Fibroblast of villous mesenchyme (primary cell): ENCODE measurements at regions not wholly inside any gene's neighbourhood (a gene's known extent, or its start where the extent isn't known, plus 50 kb on each side); places are given as distances from the start of the nearest gene placed in this dataset.

Source experiments
- DNase-seq: peaks from one replicate; pipeline ENCODE4 v3.0.0-alpha.2; 2010; ENCODE audit warnings: low read depth
- H3K4me3 ChIP-seq: 2 replicates; pipeline ENCODE4 v1.5.1; 2011; ENCODE audit warnings: low read depth, mild to moderate bottlenecking, low read length
- TF ChIP-seq, protein P1 (sequence below): IDR thresholded peaks from 2 replicates; pipeline ENCODE4 v1.5.1; 2012; ENCODE audit warnings: low read depth, mild to moderate bottlenecking, low read length; ENCODE audit not compliant: insufficient read depth

DNA sequence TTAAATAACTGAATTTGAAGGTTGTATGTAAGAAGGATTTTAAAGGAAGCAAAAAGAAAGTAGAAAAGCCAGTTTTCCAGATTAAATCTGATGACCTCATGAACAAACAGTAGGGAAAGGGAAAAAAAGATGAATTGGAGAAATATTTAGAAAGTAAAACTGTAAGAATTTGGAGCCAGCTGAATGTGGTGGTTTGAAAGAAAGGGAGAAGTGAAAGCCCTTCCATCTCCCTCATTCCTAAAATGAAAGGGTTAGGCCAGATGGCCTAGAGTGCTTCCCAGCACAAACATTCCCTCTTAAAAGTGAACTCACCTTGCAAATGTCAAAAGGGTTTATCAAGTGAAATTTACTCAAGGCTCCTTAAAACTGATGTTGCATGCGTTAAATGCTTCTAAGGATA lies 139.3 kb upstream of the COL21A1 start:
- no peak for DNase-seq
- no peak overlapping the region for H3K4me3 ChIP-seq
- TF ChIP-seq, protein P1, sequence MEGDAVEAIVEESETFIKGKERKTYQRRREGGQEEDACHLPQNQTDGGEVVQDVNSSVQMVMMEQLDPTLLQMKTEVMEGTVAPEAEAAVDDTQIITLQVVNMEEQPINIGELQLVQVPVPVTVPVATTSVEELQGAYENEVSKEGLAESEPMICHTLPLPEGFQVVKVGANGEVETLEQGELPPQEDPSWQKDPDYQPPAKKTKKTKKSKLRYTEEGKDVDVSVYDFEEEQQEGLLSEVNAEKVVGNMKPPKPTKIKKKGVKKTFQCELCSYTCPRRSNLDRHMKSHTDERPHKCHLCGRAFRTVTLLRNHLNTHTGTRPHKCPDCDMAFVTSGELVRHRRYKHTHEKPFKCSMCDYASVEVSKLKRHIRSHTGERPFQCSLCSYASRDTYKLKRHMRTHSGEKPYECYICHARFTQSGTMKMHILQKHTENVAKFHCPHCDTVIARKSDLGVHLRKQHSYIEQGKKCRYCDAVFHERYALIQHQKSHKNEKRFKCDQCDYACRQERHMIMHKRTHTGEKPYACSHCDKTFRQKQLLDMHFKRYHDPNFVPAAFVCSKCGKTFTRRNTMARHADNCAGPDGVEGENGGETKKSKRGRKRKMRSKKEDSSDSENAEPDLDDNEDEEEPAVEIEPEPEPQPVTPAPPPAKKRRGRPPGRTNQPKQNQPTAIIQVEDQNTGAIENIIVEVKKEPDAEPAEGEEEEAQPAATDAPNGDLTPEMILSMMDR, result no peak

DNA sequence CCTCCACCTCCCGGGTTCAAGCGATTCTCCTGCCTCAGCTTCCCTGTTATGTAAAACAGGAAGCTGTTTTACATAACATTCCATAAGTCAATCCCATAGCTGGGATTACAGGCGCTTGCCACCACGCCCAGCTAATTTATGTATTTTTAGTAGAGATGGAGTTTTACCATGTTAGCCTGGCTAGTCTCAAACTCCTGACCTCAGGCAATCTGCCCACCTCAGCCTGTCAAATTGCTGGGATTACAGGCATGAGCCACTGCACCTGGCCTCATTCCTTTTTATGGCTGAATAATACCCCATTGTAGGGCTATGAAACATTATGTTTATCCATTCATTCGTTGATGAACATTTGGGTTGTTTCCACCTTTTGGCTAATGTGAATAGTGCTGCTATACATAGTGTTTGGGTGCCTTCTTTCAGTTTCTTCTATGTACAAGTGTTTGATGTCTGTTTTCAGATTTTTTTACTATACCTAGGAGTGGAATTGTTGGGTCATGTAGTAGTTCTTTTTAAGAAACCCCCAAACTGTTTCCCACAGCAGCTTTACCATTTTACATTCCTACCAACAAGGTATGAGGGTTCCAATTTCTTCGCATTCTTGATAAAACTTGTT lies 138.7 kb upstream of the COL21A1 start:
- no peak overlapping the region for H3K4me3 ChIP-seq
- DNase-seq, result no peak
- TF ChIP-seq, protein P1, result no peak

DNA sequence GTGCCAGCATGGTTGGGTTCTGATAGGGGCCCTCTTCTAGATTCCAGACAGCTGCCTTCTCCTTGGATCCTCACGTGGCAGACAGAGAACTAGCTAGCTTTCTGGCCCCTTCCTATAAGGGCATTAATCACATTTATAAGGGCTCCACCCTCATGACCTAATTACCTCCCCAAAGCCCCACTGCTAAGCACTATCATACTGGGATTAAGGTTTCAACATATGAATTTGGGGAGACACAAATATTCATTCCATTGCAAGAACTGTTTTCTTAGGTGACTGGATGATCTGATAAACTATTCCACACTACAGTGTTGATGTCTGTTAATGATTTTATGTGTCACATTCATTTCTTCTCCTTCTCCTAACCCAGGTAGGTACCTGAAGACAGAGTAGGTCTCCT lies 135.8 kb upstream of the COL21A1 start:
- no peak overlapping the region for H3K4me3 ChIP-seq
- no peak for DNase-seq
- TF ChIP-seq, protein P1, result no peak

DNA sequence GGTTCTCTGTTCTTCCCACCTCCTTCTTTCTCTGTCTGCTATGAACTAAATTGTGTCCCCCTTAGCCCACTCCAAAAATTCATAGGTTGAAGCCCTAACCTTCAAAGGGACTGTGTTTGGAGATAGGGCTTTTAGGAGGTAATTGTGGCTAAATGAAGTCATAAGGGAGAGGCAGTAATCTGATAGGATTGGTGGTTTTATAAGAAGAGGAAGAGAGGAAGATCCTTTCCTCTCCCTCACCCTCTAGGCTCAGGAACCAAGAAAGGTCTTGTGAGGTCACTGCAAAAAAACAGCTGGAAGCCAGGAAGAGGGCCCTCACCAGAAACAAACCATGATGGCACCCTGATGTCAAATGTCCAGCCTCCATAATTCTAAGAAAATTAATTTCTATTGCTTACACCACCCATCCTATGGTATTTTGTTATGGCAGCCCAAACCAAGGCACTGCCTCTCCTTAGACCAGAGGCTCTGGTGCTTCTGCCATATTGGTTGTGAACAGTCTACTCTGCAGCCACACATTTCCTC lies 135.1 kb upstream of the COL21A1 start:
- TF ChIP-seq, protein P1, result no peak
- H3K4me3 ChIP-seq, result no peak overlapping the region
- no peak for DNase-seq

DNA sequence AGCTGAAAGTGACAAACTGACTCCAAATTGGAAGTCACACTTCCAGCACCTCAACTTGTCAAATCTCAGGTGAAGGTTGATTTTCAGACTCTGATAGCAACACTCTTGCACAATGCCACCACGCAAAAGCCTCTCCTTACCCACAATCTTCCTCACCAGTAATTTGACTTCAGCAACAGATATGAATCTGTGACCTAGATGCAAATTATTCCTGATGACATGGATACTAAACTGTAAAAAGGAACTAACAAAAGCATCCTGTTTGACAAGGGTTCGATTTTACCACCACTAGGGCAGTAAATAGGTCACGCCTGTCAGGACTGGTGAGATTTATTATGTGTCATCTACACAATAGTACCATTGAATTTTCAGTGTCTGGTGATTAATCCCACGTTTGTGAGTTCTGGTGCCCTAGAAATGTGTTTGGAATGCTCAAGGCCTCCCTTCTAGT lies 134.4 kb upstream of the COL21A1 start:
- TF ChIP-seq, protein P1, result no peak
- no peak overlapping the region for H3K4me3 ChIP-seq
- DNase-seq, result no peak

DNA sequence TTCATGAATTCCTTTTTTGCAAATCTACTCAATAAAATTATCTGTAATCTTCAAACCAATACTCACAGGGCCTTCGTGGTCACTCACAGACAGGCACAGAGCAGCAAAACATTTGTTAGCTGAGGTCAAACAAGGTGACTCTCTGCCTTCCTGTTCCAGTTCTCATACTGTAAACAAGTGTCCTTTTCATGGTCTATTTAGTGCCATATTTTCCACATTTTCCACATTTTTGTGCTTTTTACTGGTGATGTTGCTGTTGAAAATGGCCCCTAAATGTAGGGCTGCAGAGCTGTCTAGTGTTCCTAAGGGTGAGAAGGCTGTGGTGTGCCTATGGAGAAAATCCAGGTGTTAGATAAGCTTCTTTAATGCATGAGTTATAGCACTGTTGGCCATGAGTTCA lies 133.1 kb upstream of the COL21A1 start:
- no peak for DNase-seq
- H3K4me3 ChIP-seq, result no peak overlapping the region
- TF ChIP-seq, protein P1, result no peak

DNA sequence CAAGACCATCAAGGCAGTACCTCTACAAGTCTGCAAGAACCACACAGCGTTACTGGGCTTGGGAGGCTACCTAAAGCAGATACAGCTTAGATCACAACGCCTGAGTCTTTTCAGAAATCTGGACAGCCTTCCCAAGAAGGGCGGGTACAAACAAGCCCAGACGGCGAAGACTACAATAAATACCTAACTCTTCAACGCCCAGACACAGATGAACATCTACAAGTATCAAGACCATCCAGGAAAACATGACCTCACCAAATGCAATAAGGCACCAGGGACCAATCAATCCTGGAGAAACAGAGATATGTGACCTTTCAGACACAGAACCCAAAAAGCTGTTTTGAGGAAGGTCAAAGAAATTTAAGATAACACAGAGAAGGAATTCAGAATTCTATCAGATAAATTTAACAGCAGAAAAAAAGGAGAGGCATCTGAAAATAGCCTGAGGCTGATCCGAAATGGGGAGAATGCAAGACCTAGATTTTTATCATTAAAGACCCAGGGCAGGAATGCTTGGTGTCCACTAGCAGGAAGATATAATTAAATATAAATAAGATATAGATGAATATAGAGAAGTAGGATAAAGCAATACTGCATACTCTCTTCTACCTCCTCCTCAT lies 131.7 kb upstream of the COL21A1 start:
- DNase-seq, result no peak
- H3K4me3 ChIP-seq, result no peak overlapping the region
- TF ChIP-seq, protein P1, result no peak
